SK-N-SH treated with all-trans-retinoic acid at 6 μM for 48 hours (cell line): ENCODE measurements at regions not wholly inside any gene's neighbourhood (a gene's known extent, or its start where the extent isn't known, plus 50 kb on each side); places are given as distances from the start of the nearest gene placed in this dataset.

Experiments
- ARNTL ChIP-seq: fragments of 450-650 bp; formaldehyde crosslinking; IDR thresholded peaks from 2 replicates; pipeline ENCODE4 v1.5.0; 2020; ENCODE audit warnings: low read depth, mild to moderate bottlenecking, moderate library complexity, borderline replicate concordance
- CREB5 ChIP-seq: fragments of 250-450 bp; sonication (Bioruptor Pico); IDR thresholded peaks from 2 replicates; pipeline ENCODE4 v1.5.1; 2020; ENCODE audit warnings: low read depth, mild to moderate bottlenecking, moderate library complexity
- CSDC2 ChIP-seq: fragments of 250-450 bp; sonication (Bioruptor Pico); IDR thresholded peaks from 2 replicates; pipeline ENCODE4 v1.5.0; 2020; ENCODE audit warnings: mild to moderate bottlenecking, moderate library complexity
- CSRNP3 ChIP-seq: fragments of 250-450 bp; sonication (Bioruptor Pico); IDR thresholded peaks from 2 replicates; pipeline ENCODE4 v1.5.1; 2021; ENCODE audit warnings: mild to moderate bottlenecking, moderate library complexity
- GLIS3 ChIP-seq: fragments of 250-450 bp; sonication (Bioruptor Pico); IDR thresholded peaks from 2 replicates; pipeline ENCODE4 v1.5.0; 2020; ENCODE audit warnings: mild to moderate bottlenecking, moderate library complexity
- PATZ1 ChIP-seq: fragments of 250-450 bp; sonication (Bioruptor Pico); IDR thresholded peaks from 2 replicates; pipeline ENCODE4 v1.8.0; 2020; ENCODE audit warnings: mild to moderate bottlenecking, moderate library complexity, borderline replicate concordance
- POU6F1 ChIP-seq: fragments of 250-450 bp; sonication (Bioruptor Pico); IDR thresholded peaks from 2 replicates; pipeline ENCODE4 v1.8.0; 2021; ENCODE audit warnings: low read depth, mild to moderate bottlenecking, moderate library complexity, borderline replicate concordance
- PPARA ChIP-seq: fragments of 250-450 bp; sonication (Bioruptor Pico); IDR thresholded peaks from 2 replicates; pipeline ENCODE4 v1.5.0; 2020; ENCODE audit warnings: mild to moderate bottlenecking, borderline replicate concordance
- RARB ChIP-seq: fragments of 250-450 bp; sonication (Bioruptor Pico); IDR thresholded peaks from 2 replicates; pipeline ENCODE4 v1.8.0; 2021; ENCODE audit warnings: mild to moderate bottlenecking, moderate library complexity
- TSHZ2 ChIP-seq: fragments of 250-450 bp; sonication (Bioruptor Pico); IDR thresholded peaks from 2 replicates; pipeline ENCODE4 v1.5.0; 2020; ENCODE audit warnings: mild to moderate bottlenecking, moderate library complexity
- ZC3H10 ChIP-seq: fragments of 250-450 bp; sonication (Bioruptor Pico); IDR thresholded peaks from 2 replicates; pipeline ENCODE4 v1.5.1; 2021; ENCODE audit warnings: mild to moderate bottlenecking, moderate library complexity
- ZFP3 ChIP-seq: fragments of 250-450 bp; sonication (Bioruptor Pico); IDR thresholded peaks from 2 replicates; pipeline ENCODE4 v1.5.0; 2020; ENCODE audit warnings: mild to moderate bottlenecking, moderate library complexity
- ZFP30 ChIP-seq: fragments of 450-650 bp; formaldehyde crosslinking; IDR thresholded peaks from 2 replicates; pipeline ENCODE4 v1.5.0; 2022; ENCODE audit warnings: mild to moderate bottlenecking, moderate library complexity
- ZNF8 ChIP-seq: fragments of 450-650 bp; formaldehyde crosslinking; IDR thresholded peaks from 2 replicates; pipeline ENCODE4 v1.5.0; 2020; ENCODE audit warnings: mild to moderate bottlenecking, moderate library complexity

GRCh38 chr2:107618769-107619168 lies 207.9 kb upstream of the RGPD4 start:
- TF ChIP-seq PATZ1 (CRISPR knock-in tag): no peak
- no peak for TF ChIP-seq ARNTL (CRISPR knock-in tag)
- TF ChIP-seq ZFP3 (CRISPR knock-in tag): no peak
- TF ChIP-seq GLIS3 (CRISPR knock-in tag): no peak
- no peak for TF ChIP-seq ZC3H10
- TF ChIP-seq CSDC2 (CRISPR knock-in tag): no peak
- no peak for TF ChIP-seq ZFP30 (CRISPR knock-in tag)
- no peak for TF ChIP-seq ZNF8 (CRISPR knock-in tag)
- no peak for TF ChIP-seq CSRNP3 (CRISPR knock-in tag)
- no peak for TF ChIP-seq TSHZ2 (CRISPR knock-in tag)
- TF ChIP-seq PPARA: no peak
- no peak for TF ChIP-seq POU6F1 (CRISPR knock-in tag)
- TF ChIP-seq RARB (CRISPR knock-in tag): no peak
- TF ChIP-seq CREB5 (CRISPR knock-in tag): no peak
